HepG2 (cell line): ENCODE measurements at regions not wholly inside any gene's neighbourhood (a gene's known extent, or its start where the extent isn't known, plus 50 kb on each side); places are given as distances from the start of the nearest gene placed in this dataset.

ENCODE experiments used
- AKAP8 ChIP-seq: sonication (generic); formaldehyde crosslinking; IDR thresholded peaks from 2 replicates; pipeline ENCODE4 v1.5.1; 2020; ENCODE audit warnings: mild to moderate bottlenecking, missing genetic modification reagents
- CBX2 ChIP-seq, 2 experiments: fragments of 200-600 bp in 1 of 2; sonication (generic); formaldehyde crosslinking in 1 of 2; IDR thresholded peaks; 2 replicates each; pipeline versions ENCODE4 v1.7.0 to v1.8.1; 2018 to 2022; ENCODE audit warnings: low read depth in 2 of 2, low read length in 1 of 2, mild to moderate bottlenecking in 1 of 2, missing genetic modification reagents in 1 of 2
- CENPBD1 ChIP-seq: sonication (generic); formaldehyde crosslinking; IDR thresholded peaks from 2 replicates; pipeline ENCODE4 v1.8.0; 2022; ENCODE audit warnings: missing genetic modification reagents, low read depth, mild to moderate bottlenecking, borderline replicate concordance
- CHCHD3 ChIP-seq: sonication (generic); formaldehyde crosslinking; IDR thresholded peaks from 2 replicates; pipeline ENCODE4 v1.8.0; 2022; ENCODE audit warnings: mild to moderate bottlenecking, missing genetic modification reagents, moderate library complexity
- CTCF ChIP-seq: sonication (generic); formaldehyde crosslinking; IDR thresholded peaks from 2 replicates; pipeline ENCODE4 v1.5.0; 2020; ENCODE audit warnings: mild to moderate bottlenecking, missing genetic modification reagents, moderate library complexity
- MED8 ChIP-seq: sonication (generic); formaldehyde crosslinking; IDR thresholded peaks from 2 replicates; pipeline ENCODE4 v1.8.1; 2023; ENCODE audit warnings: mild to moderate bottlenecking, missing genetic modification reagents; ENCODE audit not compliant: insufficient replicate concordance
- NFIC ChIP-seq: IDR thresholded peaks from 2 replicates; pipeline ENCODE4 v1.6.1; 2012; ENCODE audit warnings: mild to moderate bottlenecking, low read length, inconsistent platforms
- PRDM10 ChIP-seq: sonication (generic); formaldehyde crosslinking; IDR thresholded peaks from 2 replicates; pipeline ENCODE4 v1.4.0; 2020; ENCODE audit warnings: low read depth, missing genetic modification reagents
- SNAPC5 ChIP-seq: sonication (generic); formaldehyde crosslinking; IDR thresholded peaks from 2 replicates; pipeline ENCODE4 v1.8.1; 2023; ENCODE audit warnings: mild to moderate bottlenecking, missing genetic modification reagents, borderline replicate concordance
- SOX13 ChIP-seq, 3 experiments: fragments of 450-650 bp in 1 of 3; sonication (generic) in 1 of 3; formaldehyde crosslinking in 1 of 3; IDR thresholded peaks in 2 of 3; conservative IDR thresholded peaks in 1 of 3; 2 replicates each; pipeline versions ENCODE4 v1.5.0 to v1.6.1; 2016 to 2020; ENCODE audit warnings: antibody characterized with exemption in 1 of 3, mild to moderate bottlenecking in 1 of 3, missing compliant biosample characterization in 1 of 3, missing genetic modification reagents in 1 of 3, moderate library complexity in 1 of 3
- TAF15 ChIP-seq: fragments of 200-400 bp; formaldehyde crosslinking; IDR thresholded peaks from one replicate; pipeline ENCODE4 v1.6.1; 2018; ENCODE audit warnings: mild to moderate bottlenecking, low read depth, low read length; ENCODE audit not compliant: poor library complexity, severe bottlenecking
- TMF1 ChIP-seq: sonication (generic); formaldehyde crosslinking; IDR thresholded peaks from 2 replicates; pipeline ENCODE4 v1.8.1; 2022; ENCODE audit warnings: low read depth, missing genetic modification reagents
- TOE1 ChIP-seq: sonication (generic); formaldehyde crosslinking; IDR thresholded peaks from 2 replicates; pipeline ENCODE4 v1.4.0; 2020; ENCODE audit warnings: mild to moderate bottlenecking, missing genetic modification reagents
- TP53 ChIP-seq: sonication (generic); formaldehyde crosslinking; conservative IDR thresholded peaks from 2 replicates; pipeline ENCODE4 v1.4.0; 2020; ENCODE audit warnings: missing genetic modification reagents
- ZBTB20 ChIP-seq: sonication (generic); formaldehyde crosslinking; IDR thresholded peaks from 2 replicates; pipeline ENCODE4 v1.8.1; 2023; ENCODE audit warnings: missing genetic modification reagents, low read depth, mild to moderate bottlenecking, borderline replicate concordance
- ZBTB49 ChIP-seq: sonication (generic); formaldehyde crosslinking; IDR thresholded peaks from 2 replicates; pipeline ENCODE4 v1.4.0; 2020; ENCODE audit warnings: missing genetic modification reagents, borderline replicate concordance
- ZNF44 ChIP-seq: sonication (generic); formaldehyde crosslinking; IDR thresholded peaks from 2 replicates; pipeline ENCODE4 v1.5.1; 2020; ENCODE audit warnings: mild to moderate bottlenecking, missing genetic modification reagents
- ZNF446 ChIP-seq: sonication (generic); formaldehyde crosslinking; IDR thresholded peaks from 2 replicates; pipeline ENCODE4 v1.5.0; 2020; ENCODE audit warnings: mild to moderate bottlenecking, missing genetic modification reagents
- ZNF839 ChIP-seq: sonication (generic); formaldehyde crosslinking; IDR thresholded peaks from 2 replicates; pipeline ENCODE4 v1.4.0; 2020; ENCODE audit warnings: missing genetic modification reagents, mild to moderate bottlenecking, borderline replicate concordance
- ZNF850 ChIP-seq: sonication (generic); formaldehyde crosslinking; conservative IDR thresholded peaks from 2 replicates; pipeline ENCODE4 v1.9.0; 2021; ENCODE audit warnings: mild to moderate bottlenecking, missing genetic modification reagents
- ZNF891 ChIP-seq: sonication (generic); formaldehyde crosslinking; IDR thresholded peaks from 2 replicates; pipeline ENCODE4 v1.5.0; 2020; ENCODE audit warnings: mild to moderate bottlenecking, missing genetic modification reagents
- ZSCAN9 ChIP-seq: IDR thresholded peaks from 2 replicates; pipeline ENCODE4 v1.6.1; 2016; ENCODE audit warnings: borderline replicate concordance

- TF ChIP-seq ZNF839 (CRISPR knock-in tag), result no peak
- TF ChIP-seq CBX2 (IDR thresholded peaks at IDR 0.05; ENCODE audit: low read depth, low read length), result no peak
- no peak for TF ChIP-seq CBX2 (CRISPR knock-in tag; IDR thresholded peaks at IDR 0.05; ENCODE audit: low read depth)
- TF ChIP-seq TMF1, result no peak
- TF ChIP-seq AKAP8 (CRISPR knock-in tag), result no peak
- no peak for TF ChIP-seq PRDM10 (CRISPR knock-in tag)
- no peak for TF ChIP-seq TOE1 (CRISPR knock-in tag)
- no peak for TF ChIP-seq TP53 (CRISPR knock-in tag)
- TF ChIP-seq ZBTB20 (CRISPR knock-in tag), result no peak
- TF ChIP-seq ZBTB49 (CRISPR knock-in tag), result no peak
- TF ChIP-seq SNAPC5 (CRISPR knock-in tag), result no peak
- no peak for TF ChIP-seq ZNF446
- TF ChIP-seq NFIC, result peak; percentile 78
- TF ChIP-seq ZNF891, result no peak
- no peak for TF ChIP-seq ZSCAN9 (CRISPR knock-in tag)
- TF ChIP-seq ZNF44 (CRISPR knock-in tag), result no peak
- no peak for TF ChIP-seq CTCF
- TF ChIP-seq ZNF850 (CRISPR knock-in tag), result no peak
- peak; percentile 39; the same call in 1 of the 2 replicates for TF ChIP-seq SOX13 (IDR thresholded peaks at IDR 0.05)
- peak in 1 of 2 experiments; percentile 76; a peak in 2 of 4 replicates for TF ChIP-seq SOX13 (CRISPR knock-in tag; conservative IDR thresholded peaks at IDR 0.05 in 1 of 2, IDR thresholded peaks at IDR 0.05 in 1 of 2)
- TF ChIP-seq CENPBD1 (CRISPR knock-in tag), result no peak
- TF ChIP-seq TAF15, result no peak
- no peak for TF ChIP-seq CHCHD3 (CRISPR knock-in tag)
- TF ChIP-seq MED8, result no peak
Observed at GRCh38 chr5:155514105-155514563, 500.6 kb downstream of the KIF4B start (continued).
